ENCODE measurements at regions not wholly inside any gene's neighbourhood (a gene's known extent, or its start where the extent isn't known, plus 50 kb on each side); places are given as distances from the start of the nearest gene placed in this dataset.

- TF ChIP-seq CTCF (IDR thresholded peaks at IDR 0.05; ENCODE audit: insufficient read depth, missing control alignments) = no peak
- DNase-seq (ENCODE audit: insufficient read length, low spot score) (no peak), FAIRE-seq (no peak)
Observed at GRCh38 chr9:87437966-87438365, 59.7 kb upstream of the DAPK1 start.

- no peak for TF ChIP-seq CTCF (IDR thresholded peaks at IDR 0.05; ENCODE audit: insufficient read depth, missing control alignments)
- FAIRE-seq = no peak
- no peak for DNase-seq (ENCODE audit: insufficient read length, low spot score)
Observed at GRCh38 chr9:87441251-87441650, 56.4 kb upstream of the DAPK1 start.

GRCh38 chr9:87442451-87442850 lies 55.2 kb upstream of the DAPK1 start:
- no peak for FAIRE-seq
- DNase-seq (ENCODE audit: insufficient read length, low spot score) = no peak
- no peak for TF ChIP-seq CTCF (IDR thresholded peaks at IDR 0.05; ENCODE audit: insufficient read depth, missing control alignments)

GRCh38 chr9:87443006-87443405 lies 54.7 kb upstream of the DAPK1 start:
- no peak for TF ChIP-seq CTCF (IDR thresholded peaks at IDR 0.05; ENCODE audit: insufficient read depth, missing control alignments)
- FAIRE-seq (no peak), DNase-seq (ENCODE audit: insufficient read length, low spot score) (no peak)

- FAIRE-seq (no peak), DNase-seq (ENCODE audit: insufficient read length, low spot score) (no peak)
- TF ChIP-seq CTCF (IDR thresholded peaks at IDR 0.05; ENCODE audit: insufficient read depth, missing control alignments) = no peak
Observed at GRCh38 chr9:87443461-87443860, 54.2 kb upstream of the DAPK1 start.

- FAIRE-seq (no peak), DNase-seq (ENCODE audit: insufficient read length, low spot score) (no peak)
- no peak for TF ChIP-seq CTCF (IDR thresholded peaks at IDR 0.05; ENCODE audit: insufficient read depth, missing control alignments)
Observed at GRCh38 chr9:87445646-87446045, 52.0 kb upstream of the DAPK1 start.

- TF ChIP-seq CTCF (IDR thresholded peaks at IDR 0.05; ENCODE audit: insufficient read depth, missing control alignments) = no peak
- FAIRE-seq = no peak
- no peak for DNase-seq (ENCODE audit: insufficient read length, low spot score)
Observed at GRCh38 chr9:87446527-87446926, 51.1 kb upstream of the DAPK1 start.
